ENCODE measurements at regions not wholly inside any gene's neighbourhood (a gene's known extent, or its start where the extent isn't known, plus 50 kb on each side); places are given as distances from the start of the nearest gene placed in this dataset.

DNA sequence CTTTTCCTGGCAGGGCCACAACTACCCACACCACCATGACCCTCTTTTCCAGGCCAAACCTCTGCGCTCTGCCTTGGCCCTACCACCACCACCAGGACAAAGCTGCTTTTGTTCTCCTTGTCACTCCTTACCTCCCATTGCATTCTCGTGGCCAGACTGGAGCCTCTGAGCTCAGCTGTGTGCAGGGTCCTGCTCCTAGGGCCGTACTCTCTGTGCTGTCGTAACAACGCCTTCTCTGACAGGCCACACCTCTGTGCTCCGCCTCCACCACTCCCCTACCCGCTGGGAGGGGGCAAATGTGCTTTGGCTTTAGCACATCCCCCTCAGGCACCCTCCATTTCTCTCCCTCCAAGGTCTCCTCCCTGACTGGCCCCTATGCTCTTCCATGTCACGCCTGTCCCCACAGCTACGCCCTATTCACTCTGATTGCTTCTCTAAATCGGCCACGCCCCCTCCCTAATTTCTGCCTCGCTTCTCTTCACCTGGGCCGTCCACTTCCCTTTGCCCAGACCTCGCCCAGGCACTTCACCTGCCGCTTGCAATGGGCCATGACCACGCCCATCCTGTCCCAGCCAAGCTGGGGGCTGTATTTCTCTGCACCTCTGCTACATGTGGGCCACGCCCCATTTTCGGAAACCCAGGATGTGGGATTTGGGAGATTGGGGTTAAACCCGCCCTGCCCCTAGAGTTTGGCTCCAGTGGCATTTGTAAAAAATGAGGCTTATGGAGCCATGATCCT, 472.3 kb downstream of the KLF12 start:
- ATAC-seq (no peak), DNase-seq (ENCODE audit: low read depth, low spot score) (no peak)
- H3K4me3 ChIP-seq (ENCODE audit: low read depth in 2 of 2, low read length in 2 of 2), result no peak overlapping the region
- H3K27ac ChIP-seq (ENCODE audit: low read length), result no peak overlapping the region
- TF ChIP-seq REST (IDR thresholded peaks at IDR 0.05; ENCODE audit: insufficient read depth in 1 of 2, low read depth in 2 of 2, low read length in 1 of 2) (no peak), POLR2AphosphoS5 (IDR thresholded peaks at IDR 0.05; ENCODE audit: low read depth, low read length) (no peak), SIN3A (IDR thresholded peaks at IDR 0.05; ENCODE audit: borderline replicate concordance, insufficient read depth, low read depth, low read length) (no peak), TCF7L2 (IDR thresholded peaks at IDR 0.05; ENCODE audit: low read depth, low read length) (no peak)
- TF ChIP-seq, protein P1, sequence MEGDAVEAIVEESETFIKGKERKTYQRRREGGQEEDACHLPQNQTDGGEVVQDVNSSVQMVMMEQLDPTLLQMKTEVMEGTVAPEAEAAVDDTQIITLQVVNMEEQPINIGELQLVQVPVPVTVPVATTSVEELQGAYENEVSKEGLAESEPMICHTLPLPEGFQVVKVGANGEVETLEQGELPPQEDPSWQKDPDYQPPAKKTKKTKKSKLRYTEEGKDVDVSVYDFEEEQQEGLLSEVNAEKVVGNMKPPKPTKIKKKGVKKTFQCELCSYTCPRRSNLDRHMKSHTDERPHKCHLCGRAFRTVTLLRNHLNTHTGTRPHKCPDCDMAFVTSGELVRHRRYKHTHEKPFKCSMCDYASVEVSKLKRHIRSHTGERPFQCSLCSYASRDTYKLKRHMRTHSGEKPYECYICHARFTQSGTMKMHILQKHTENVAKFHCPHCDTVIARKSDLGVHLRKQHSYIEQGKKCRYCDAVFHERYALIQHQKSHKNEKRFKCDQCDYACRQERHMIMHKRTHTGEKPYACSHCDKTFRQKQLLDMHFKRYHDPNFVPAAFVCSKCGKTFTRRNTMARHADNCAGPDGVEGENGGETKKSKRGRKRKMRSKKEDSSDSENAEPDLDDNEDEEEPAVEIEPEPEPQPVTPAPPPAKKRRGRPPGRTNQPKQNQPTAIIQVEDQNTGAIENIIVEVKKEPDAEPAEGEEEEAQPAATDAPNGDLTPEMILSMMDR (IDR thresholded peaks at IDR 0.05), result no peak
- in situ Hi-C loops (cut with HindIII; ENCODE audit: low pct_unique_long_range_greater_than_20kb, low sequenced_read_pairs), result no loop called here
- CTCF ChIA-PET, result no interaction called here
- no peaks in the 10 kb centered on the region for H3K4me1 ChIP-seq (ENCODE audit: control insufficient read depth, insufficient read depth, low read length)
- H3K9me3 ChIP-seq (ENCODE audit: control insufficient read depth, insufficient read depth, low read depth, low read length), result no peaks in the 10 kb centered on the region
- no peaks in the 10 kb centered on the region for H3K27me3 ChIP-seq (ENCODE audit: control insufficient read depth, insufficient read depth, low read length)
- no peaks in the 10 kb centered on the region for H3K36me3 ChIP-seq (ENCODE audit: control insufficient read depth, insufficient read depth, low read length)
- BruUV-seq (replicated peaks), result no TSS peak
- intact Hi-C loops (cut with micrococcal nuclease; ENCODE audit: unreplicated experiment), result no loop called here
- POLR2A ChIA-PET, result no interaction called here

DNA sequence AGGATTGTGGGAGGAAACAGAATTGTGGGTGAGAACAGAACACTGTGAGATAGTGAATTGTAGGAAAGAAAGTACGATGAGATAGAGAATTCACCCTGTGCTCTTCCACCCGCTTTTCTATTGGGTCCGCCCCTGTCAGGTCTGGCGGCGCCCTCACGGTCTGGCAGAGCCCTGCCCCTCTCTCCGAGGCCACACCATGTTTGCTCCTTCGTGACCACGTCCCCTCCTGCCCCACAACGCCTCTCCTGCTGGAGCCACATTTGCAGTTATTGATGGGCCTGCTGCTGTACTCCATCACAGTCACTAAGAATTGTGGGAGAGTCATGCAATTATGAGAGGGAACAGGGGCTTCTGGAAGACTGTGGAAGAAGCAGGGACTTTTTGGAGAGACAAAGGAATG, 473.1 kb downstream of the KLF12 start:
- H3K4me3 ChIP-seq (ENCODE audit: low read depth in 2 of 2, low read length in 2 of 2), result no peak overlapping the region
- intact Hi-C loops (cut with micrococcal nuclease; ENCODE audit: unreplicated experiment), result no loop called here
- no peak for TF ChIP-seq REST (IDR thresholded peaks at IDR 0.05; ENCODE audit: insufficient read depth in 1 of 2, low read depth in 2 of 2, low read length in 1 of 2)
- TF ChIP-seq TCF7L2 (IDR thresholded peaks at IDR 0.05; ENCODE audit: low read depth, low read length), result no peak
- no peak for TF ChIP-seq POLR2AphosphoS5 (IDR thresholded peaks at IDR 0.05; ENCODE audit: low read depth, low read length)
- TF ChIP-seq SIN3A (IDR thresholded peaks at IDR 0.05; ENCODE audit: borderline replicate concordance, insufficient read depth, low read depth, low read length), result no peak
- TF ChIP-seq, protein P1 (IDR thresholded peaks at IDR 0.05), result no peak
- ATAC-seq (no peak), DNase-seq (ENCODE audit: low read depth, low spot score) (no peak)
- ChIA-PET CTCF (no interaction called here), POLR2A (no interaction called here)
- no peaks in the 10 kb centered on the region for H3K27me3 ChIP-seq (ENCODE audit: control insufficient read depth, insufficient read depth, low read length)
- in situ Hi-C loops (cut with HindIII; ENCODE audit: low pct_unique_long_range_greater_than_20kb, low sequenced_read_pairs), result no loop called here
- H3K9me3 ChIP-seq (ENCODE audit: control insufficient read depth, insufficient read depth, low read depth, low read length), result no peaks in the 10 kb centered on the region
- no peak overlapping the region for H3K27ac ChIP-seq (ENCODE audit: low read length)
- no peaks in the 10 kb centered on the region for H3K36me3 ChIP-seq (ENCODE audit: control insufficient read depth, insufficient read depth, low read length)
- BruUV-seq (replicated peaks), result no TSS peak
- H3K4me1 ChIP-seq (ENCODE audit: control insufficient read depth, insufficient read depth, low read length), result no peaks in the 10 kb centered on the region
